SK-N-SH (cell line): ENCODE measurements at regions not wholly inside any gene's neighbourhood (a gene's known extent, or its start where the extent isn't known, plus 50 kb on each side); places are given as distances from the start of the nearest gene placed in this dataset.

Experiments used
- CTCF ChIA-PET: fragments of 300-600, 350-600 bp; formaldehyde crosslinking; extraction: SDS; loops from one replicate; lab custom pipeline; 2021; lab: Yijun Ruan, JAX
- POLR2A ChIA-PET: fragments of 350-600 bp; sonication (Branson Sonifier 250); formaldehyde crosslinking; extraction: SDS; loops from one replicate; lab custom pipeline; 2020; ENCODE audit warnings: antibody characterized with exemption, inconsistent platforms; lab: Yijun Ruan, JAX
- DNase-seq: peaks from one replicate; pipeline ENCODE4 v3.0.0; 2012
- H2AFZ ChIP-seq: fragments of 200-600 bp; sonication (generic); 2 replicates; pipeline ENCODE4 v1.8.1; 2016; ENCODE audit warnings: antibody characterized with exemption, mild to moderate bottlenecking, low read depth
- H3F3A ChIP-seq: fragments of 200-600 bp; sonication (generic); replicated peaks from 2 replicates; pipeline ENCODE3; 2016; ENCODE audit warnings: antibody characterized with exemption, mild to moderate bottlenecking; ENCODE audit not compliant: insufficient read depth
- H3K27ac ChIP-seq, 2 experiments: fragments of 200-500 bp in 1 of 2; fragments of 200-600 bp in 1 of 2; sonication (Bioruptor generic) in 1 of 2; sonication (generic), shearing (Covaris generic) in 1 of 2; 2 replicates each; pipeline versions ENCODE4 v1.5.1 to v1.6.1; 2014 to 2016; ENCODE audit warnings: low read depth in 2 of 2, inconsistent platforms in 1 of 2, low read length in 1 of 2, mild to moderate bottlenecking in 1 of 2, mixed read lengths in 1 of 2
- H3K27me3 ChIP-seq: fragments of 200-600 bp; sonication (generic), shearing (Covaris generic); 2 replicates; pipeline ENCODE4 v1.6.1; 2016; ENCODE audit warnings: mixed run types; ENCODE audit not compliant: insufficient read depth
- H3K36me3 ChIP-seq, 2 experiments: fragments of 200-500 bp in 1 of 2; fragments of 200-600 bp in 1 of 2; sonication (Bioruptor generic) in 1 of 2; sonication (generic) in 1 of 2; replicated peaks in 1 of 2; 2 replicates each; pipeline versions ENCODE3 to v1.5.1; 2014 to 2016; ENCODE audit warnings: low read length in 1 of 2, mild to moderate bottlenecking in 1 of 2; ENCODE audit not compliant: insufficient read depth in 2 of 2, control insufficient read depth in 1 of 2
- H3K4me1 ChIP-seq, 2 experiments: fragments of 200-500 bp in 1 of 2; fragments of 200-600 bp in 1 of 2; sonication (Bioruptor generic) in 1 of 2; sonication (generic), shearing (Covaris generic) in 1 of 2; 2 replicates each; pipeline versions ENCODE4 v1.5.1 to v1.6.1; 2014 to 2016; ENCODE audit warnings: low read depth in 1 of 2, low read length in 1 of 2, mixed run types in 1 of 2; ENCODE audit not compliant: insufficient read depth in 2 of 2, control insufficient read depth in 1 of 2
- H3K4me2 ChIP-seq: fragments of 200-600 bp; sonication (generic), shearing (Covaris generic); 2 replicates; pipeline ENCODE4 v1.6.1; 2017; ENCODE audit warnings: mixed run types
- H3K4me3 ChIP-seq, 2 experiments: fragments of 200-500 bp in 1 of 2; fragments of 200-600 bp in 1 of 2; sonication (Bioruptor generic) in 1 of 2; sonication (generic), shearing (Covaris generic) in 1 of 2; 2 replicates each; pipeline versions ENCODE4 v1.5.1 to v1.8.1; 2014 to 2016; ENCODE audit warnings: low read depth in 2 of 2, inconsistent platforms in 1 of 2, low read length in 1 of 2, mild to moderate bottlenecking in 1 of 2, mixed read lengths in 1 of 2, moderate library complexity in 1 of 2
- H3K79me2 ChIP-seq: fragments of 200-600 bp; sonication (generic); 2 replicates; pipeline ENCODE4 v1.8.1; 2017; ENCODE audit warnings: mild to moderate bottlenecking; ENCODE audit not compliant: insufficient read depth
- H3K9ac ChIP-seq: fragments of 200-600 bp; sonication (generic); 2 replicates; pipeline ENCODE4 v1.6.1; 2017; ENCODE audit warnings: mixed run types
- H3K9me2 ChIP-seq: fragments of 200-600 bp; sonication (generic); 2 replicates; pipeline ENCODE4 v1.6.1; 2017; ENCODE audit warnings: mixed run types
- H3K9me3 ChIP-seq: fragments of 200-600 bp; sonication (generic); 2 replicates; pipeline ENCODE4 v1.6.1; 2017; ENCODE audit warnings: mixed run types, mild to moderate bottlenecking, moderate library complexity
- H4K20me1 ChIP-seq: fragments of 200-600 bp; sonication (generic); 2 replicates; pipeline ENCODE4 v1.6.1; 2017; ENCODE audit warnings: mild to moderate bottlenecking, mixed run types; ENCODE audit not compliant: insufficient read depth
- CHD2 ChIP-seq: fragments of 150-350 bp; IDR thresholded peaks from 2 replicates; pipeline ENCODE4 v1.6.1; 2018; ENCODE audit warnings: low read length; ENCODE audit not compliant: partially characterized antibody
- EP300 ChIP-seq, 2 experiments: IDR thresholded peaks; 2 replicates each; pipeline versions ENCODE4 v1.4.0 to v1.6.1; 2012; ENCODE audit warnings: borderline replicate concordance in 1 of 2, low read depth in 1 of 2, low read length in 1 of 2
- FOSL2 ChIP-seq: IDR thresholded peaks from 2 replicates; pipeline ENCODE4 v1.4.0; 2012; ENCODE audit warnings: low read depth, mild to moderate bottlenecking, moderate library complexity, borderline replicate concordance
- FOXJ3 ChIP-seq: sonication (generic); formaldehyde crosslinking; IDR thresholded peaks from 2 replicates; pipeline ENCODE4 v1.5.1; 2020; ENCODE audit warnings: mild to moderate bottlenecking, missing genetic modification reagents
- FOXM1 ChIP-seq: IDR thresholded peaks from 2 replicates; pipeline ENCODE4 v1.4.0; 2012; ENCODE audit warnings: low read depth, mild to moderate bottlenecking
- GABPA ChIP-seq: IDR thresholded peaks from 2 replicates; pipeline ENCODE4 v1.4.0; 2012; ENCODE audit warnings: low read depth, mild to moderate bottlenecking
- GATA2 ChIP-seq: sonication (generic); formaldehyde crosslinking; IDR thresholded peaks from 2 replicates; pipeline ENCODE4 v1.5.0; 2020; ENCODE audit warnings: mild to moderate bottlenecking, missing genetic modification reagents
- NRF1 ChIP-seq: IDR thresholded peaks from 2 replicates; pipeline ENCODE4 v1.6.1; 2012; ENCODE audit warnings: low read depth, mild to moderate bottlenecking, low read length
- POLR2AphosphoS5 ChIP-seq: IDR thresholded peaks from 2 replicates; pipeline ENCODE4 v1.6.1; 2012; ENCODE audit warnings: low read depth, low read length
- RCOR1 ChIP-seq: fragments of 150-350 bp; IDR thresholded peaks from 2 replicates; pipeline ENCODE4 v1.6.1; 2017; ENCODE audit warnings: antibody characterized with exemption, low read length
- SIN3A ChIP-seq: IDR thresholded peaks from 2 replicates; pipeline ENCODE4 v1.6.1; 2012; ENCODE audit warnings: low read depth, mild to moderate bottlenecking, low read length, moderate library complexity, borderline replicate concordance
- SMC3 ChIP-seq: IDR thresholded peaks from 2 replicates; pipeline ENCODE4 v1.6.1; 2012; ENCODE audit warnings: low read depth, low read length, improper control_type of control experiment
- TAF1 ChIP-seq: IDR thresholded peaks from 2 replicates; pipeline ENCODE4 v1.6.1; 2012; ENCODE audit warnings: low read depth, mild to moderate bottlenecking, low read length, moderate library complexity, borderline replicate concordance
- TEAD4 ChIP-seq: IDR thresholded peaks from 2 replicates; pipeline ENCODE4 v1.4.0; 2012; ENCODE audit warnings: mild to moderate bottlenecking, borderline replicate concordance; ENCODE audit not compliant: insufficient read depth
- YY1 ChIP-seq: IDR thresholded peaks from 2 replicates; pipeline ENCODE4 v1.4.0; 2012; ENCODE audit warnings: low read depth, mild to moderate bottlenecking
- WGBS: methylation state at CpG from one replicate; pipeline ENCODE4 v1.1.6; 2017; ENCODE audit warnings: low lambda C conversion rate; 5-methylcytosine and 5-hydroxymethylcytosine counted together
- TF ChIP-seq, protein P1 (sequence below): IDR thresholded peaks from 2 replicates; pipeline ENCODE4 v1.4.0; 2012; ENCODE audit warnings: low read depth, borderline replicate concordance
- TF ChIP-seq, protein P2 (sequence below): fragments of 150-350 bp; IDR thresholded peaks from 2 replicates; pipeline ENCODE4 v1.6.1; 2016; ENCODE audit warnings: mild to moderate bottlenecking, low read depth, low read length

DNA sequence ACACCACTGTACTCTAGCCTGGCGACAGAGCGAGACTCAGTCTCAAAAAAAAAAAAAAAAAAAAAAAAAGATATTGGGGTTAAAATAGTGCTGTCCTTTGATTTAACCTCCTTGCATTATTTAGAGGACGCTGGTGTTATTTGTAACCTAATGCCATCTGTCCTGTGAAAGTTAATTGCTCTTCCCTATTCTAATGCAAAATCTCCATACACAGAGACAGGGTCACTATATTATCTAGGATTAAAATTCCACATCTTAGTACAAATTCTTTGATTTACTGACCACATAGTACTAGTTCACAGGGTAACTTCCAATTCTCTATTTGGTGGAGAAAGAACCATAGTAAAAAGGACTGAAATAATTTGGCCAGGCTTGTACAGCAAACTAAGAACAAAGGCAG, 184.2 kb upstream of the STEAP4 start (continued):
- no peak for TF ChIP-seq SIN3A

DNA sequence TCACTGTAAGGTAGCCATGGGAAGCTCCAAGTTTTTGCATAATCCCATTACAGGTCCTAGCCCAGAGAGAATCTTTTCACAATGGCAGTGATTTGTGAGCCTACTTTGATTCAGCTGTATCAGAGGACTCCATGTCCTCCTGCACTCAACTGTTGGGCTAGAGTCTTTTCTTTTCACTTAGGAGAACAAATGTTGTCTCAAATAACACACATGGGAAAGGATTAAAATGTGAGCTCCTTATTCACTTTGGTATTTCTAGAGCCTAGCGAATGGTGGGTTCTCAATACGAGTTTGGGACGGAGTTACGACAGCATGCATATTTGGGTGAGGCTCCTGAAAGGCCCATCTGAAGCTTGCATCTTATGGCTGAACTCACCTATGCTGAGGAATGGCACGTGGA, 183.5 kb upstream of the STEAP4 start:
- H3K27ac ChIP-seq: no peak overlapping the region
- POLR2A ChIA-PET: no interaction called here
- H3K9ac ChIP-seq: no peak overlapping the region
- no peaks in the 10 kb centered on the region for H3K27me3 ChIP-seq
- no peaks in the 10 kb centered on the region for H3K36me3 ChIP-seq
- WGBS: 51% methylated on average over 5 of the region's 5 CpGs
- H3K9me2 ChIP-seq: no peaks in the 10 kb centered on the region
- no peak for TF ChIP-seq POLR2AphosphoS5
- no peak for TF ChIP-seq SMC3
- TF ChIP-seq GABPA: no peak
- no peak for TF ChIP-seq CHD2
- TF ChIP-seq, protein P1, sequence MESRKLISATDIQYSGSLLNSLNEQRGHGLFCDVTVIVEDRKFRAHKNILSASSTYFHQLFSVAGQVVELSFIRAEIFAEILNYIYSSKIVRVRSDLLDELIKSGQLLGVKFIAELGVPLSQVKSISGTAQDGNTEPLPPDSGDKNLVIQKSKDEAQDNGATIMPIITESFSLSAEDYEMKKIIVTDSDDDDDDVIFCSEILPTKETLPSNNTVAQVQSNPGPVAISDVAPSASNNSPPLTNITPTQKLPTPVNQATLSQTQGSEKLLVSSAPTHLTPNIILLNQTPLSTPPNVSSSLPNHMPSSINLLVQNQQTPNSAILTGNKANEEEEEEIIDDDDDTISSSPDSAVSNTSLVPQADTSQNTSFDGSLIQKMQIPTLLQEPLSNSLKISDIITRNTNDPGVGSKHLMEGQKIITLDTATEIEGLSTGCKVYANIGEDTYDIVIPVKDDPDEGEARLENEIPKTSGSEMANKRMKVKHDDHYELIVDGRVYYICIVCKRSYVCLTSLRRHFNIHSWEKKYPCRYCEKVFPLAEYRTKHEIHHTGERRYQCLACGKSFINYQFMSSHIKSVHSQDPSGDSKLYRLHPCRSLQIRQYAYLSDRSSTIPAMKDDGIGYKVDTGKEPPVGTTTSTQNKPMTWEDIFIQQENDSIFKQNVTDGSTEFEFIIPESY: no peak
- no peak for TF ChIP-seq FOXM1
- no peak for TF ChIP-seq TEAD4
- TF ChIP-seq NRF1: no peak
- TF ChIP-seq GATA2 (CRISPR knock-in tag): no peak
- TF ChIP-seq, protein P2, sequence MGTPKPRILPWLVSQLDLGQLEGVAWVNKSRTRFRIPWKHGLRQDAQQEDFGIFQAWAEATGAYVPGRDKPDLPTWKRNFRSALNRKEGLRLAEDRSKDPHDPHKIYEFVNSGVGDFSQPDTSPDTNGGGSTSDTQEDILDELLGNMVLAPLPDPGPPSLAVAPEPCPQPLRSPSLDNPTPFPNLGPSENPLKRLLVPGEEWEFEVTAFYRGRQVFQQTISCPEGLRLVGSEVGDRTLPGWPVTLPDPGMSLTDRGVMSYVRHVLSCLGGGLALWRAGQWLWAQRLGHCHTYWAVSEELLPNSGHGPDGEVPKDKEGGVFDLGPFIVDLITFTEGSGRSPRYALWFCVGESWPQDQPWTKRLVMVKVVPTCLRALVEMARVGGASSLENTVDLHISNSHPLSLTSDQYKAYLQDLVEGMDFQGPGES: no peak
- no peak for TF ChIP-seq FOSL2
- no peaks in the 10 kb centered on the region; a peak in 1 of 4 replicates for H3K4me1 ChIP-seq
- no peak overlapping the region for H3K4me2 ChIP-seq
- H4K20me1 ChIP-seq: no peaks in the 10 kb centered on the region
- no peaks in the 10 kb centered on the region for H3K79me2 ChIP-seq
- H3K4me3 ChIP-seq: no peak overlapping the region
- DNase-seq: no peak
- no peaks in the 10 kb centered on the region for H3F3A ChIP-seq
- CTCF ChIA-PET: interaction anchor here (0.5 to 1.2 kb wide), 5 partner anchors 16 to 745 kb away, joined by 3 read pairs; no protein-coding TSS in a partner anchor
- no peak overlapping the region for H2AFZ ChIP-seq
- H3K9me3 ChIP-seq: no peaks in the 10 kb centered on the region

DNA sequence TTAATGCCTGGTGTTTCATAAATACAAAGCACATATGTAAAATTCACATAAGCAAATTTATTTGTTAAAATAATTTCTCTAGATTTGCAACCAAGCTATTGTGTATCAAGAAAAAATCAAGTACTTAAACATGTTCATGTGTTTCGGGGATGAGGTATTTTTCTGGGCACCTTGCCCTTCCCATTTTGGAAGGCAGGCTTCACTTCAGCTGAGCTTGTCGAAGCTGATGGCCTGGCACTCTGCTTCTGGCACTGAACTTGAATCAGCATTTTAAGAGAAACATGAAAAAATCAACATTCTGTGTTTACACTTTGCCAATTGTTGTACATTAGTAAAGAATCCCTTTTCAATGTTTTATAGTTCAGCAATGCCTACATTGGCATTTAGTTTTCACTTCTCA, 179.1 kb upstream of the STEAP4 start:
- no peak for TF ChIP-seq EP300 (IDR thresholded peaks at IDR 0.05; ENCODE audit: borderline replicate concordance in 1 of 2, low read depth in 1 of 2, low read length in 1 of 2)
- no peak for TF ChIP-seq TAF1
- no peak for TF ChIP-seq SIN3A
- no peak for TF ChIP-seq TEAD4
- no peak for TF ChIP-seq RCOR1
- TF ChIP-seq YY1: no peak
- TF ChIP-seq FOXJ3 (CRISPR knock-in tag): no peak
- TF ChIP-seq POLR2AphosphoS5: no peak
- TF ChIP-seq, all 33 proteins: peak for 0
- POLR2A ChIA-PET: no interaction called here

More for the DNA sequence above, 179.1 kb upstream of the STEAP4 start:
- no peak for DNase-seq
- H4K20me1 ChIP-seq: no peaks in the 10 kb centered on the region
- 20% methylated on average over 2 of the region's 2 CpGs for WGBS
- H3K27ac ChIP-seq: no peak overlapping the region
- no peak overlapping the region for H3K9ac ChIP-seq
- H3K9me3 ChIP-seq: no peaks in the 10 kb centered on the region
- no peaks in the 10 kb centered on the region for H3K79me2 ChIP-seq
- no peaks in the 10 kb centered on the region for H3K36me3 ChIP-seq
- H3K4me1 ChIP-seq: peaks cover 0 to 2% of the 10 kb centered on the region in 2 experiments; a peak in 2 of 4 replicates
- H2AFZ ChIP-seq: no peak overlapping the region
- H3K9me2 ChIP-seq: no peaks in the 10 kb centered on the region
- H3K4me3 ChIP-seq: no peak overlapping the region
- CTCF ChIA-PET: interaction anchor here (1.0 kb wide), 1 partner anchor 20 kb away, joined by 3 read pairs; no protein-coding TSS in a partner anchor
- no peaks in the 10 kb centered on the region for H3K27me3 ChIP-seq
- no peaks in the 10 kb centered on the region for H3F3A ChIP-seq
- H3K4me2 ChIP-seq: no peak overlapping the region
